ENCODE measurements at regions not wholly inside any gene's neighbourhood (a gene's known extent, or its start where the extent isn't known, plus 50 kb on each side); places are given as distances from the start of the nearest gene placed in this dataset.

GRCh38 chr2:133955169-133955568 lies 298.7 kb upstream of the MGAT5 start:
- TF ChIP-seq CTCF (conservative IDR thresholded peaks at IDR 0.05; ENCODE audit: low read depth, low read length) (no peak), POLR2A (IDR thresholded peaks at IDR 0.05; ENCODE audit: low read depth, low read length) (no peak), NFE2L2 (IDR thresholded peaks at IDR 0.05; ENCODE audit: low read depth, low read length) (no peak), USF2 (IDR thresholded peaks at IDR 0.05; ENCODE audit: low read depth, low read length) (no peak), CEBPB (IDR thresholded peaks at IDR 0.05; ENCODE audit: low read depth, low read length) (no peak)
